SK-N-SH (cell line): ENCODE measurements at regions not wholly inside any gene's neighbourhood (a gene's known extent, or its start where the extent isn't known, plus 50 kb on each side); places are given as distances from the start of the nearest gene placed in this dataset.

Experiments
- CTCF ChIA-PET: fragments of 300-600, 350-600 bp; formaldehyde crosslinking; extraction: SDS; loops from one replicate; lab custom pipeline; 2021; lab: Yijun Ruan, JAX
- POLR2A ChIA-PET: fragments of 350-600 bp; sonication (Branson Sonifier 250); formaldehyde crosslinking; extraction: SDS; loops from one replicate; lab custom pipeline; 2020; ENCODE audit warnings: antibody characterized with exemption, inconsistent platforms; lab: Yijun Ruan, JAX
- DNase-seq: peaks from one replicate; pipeline ENCODE4 v3.0.0; 2012
- H2AFZ ChIP-seq: fragments of 200-600 bp; sonication (generic); 2 replicates; pipeline ENCODE4 v1.8.1; 2016; ENCODE audit warnings: antibody characterized with exemption, mild to moderate bottlenecking, low read depth
- H3F3A ChIP-seq: fragments of 200-600 bp; sonication (generic); replicated peaks from 2 replicates; pipeline ENCODE3; 2016; ENCODE audit warnings: antibody characterized with exemption, mild to moderate bottlenecking; ENCODE audit not compliant: insufficient read depth
- H3K27ac ChIP-seq, 2 experiments: fragments of 200-500 bp in 1 of 2; fragments of 200-600 bp in 1 of 2; sonication (Bioruptor generic) in 1 of 2; sonication (generic), shearing (Covaris generic) in 1 of 2; 2 replicates each; pipeline versions ENCODE4 v1.5.1 to v1.6.1; 2014 to 2016; ENCODE audit warnings: low read depth in 2 of 2, inconsistent platforms in 1 of 2, low read length in 1 of 2, mild to moderate bottlenecking in 1 of 2, mixed read lengths in 1 of 2
- H3K27me3 ChIP-seq: fragments of 200-600 bp; sonication (generic), shearing (Covaris generic); 2 replicates; pipeline ENCODE4 v1.6.1; 2016; ENCODE audit warnings: mixed run types; ENCODE audit not compliant: insufficient read depth
- H3K36me3 ChIP-seq, 2 experiments: fragments of 200-500 bp in 1 of 2; fragments of 200-600 bp in 1 of 2; sonication (Bioruptor generic) in 1 of 2; sonication (generic) in 1 of 2; replicated peaks in 1 of 2; 2 replicates each; pipeline versions ENCODE3 to v1.5.1; 2014 to 2016; ENCODE audit warnings: low read length in 1 of 2, mild to moderate bottlenecking in 1 of 2; ENCODE audit not compliant: insufficient read depth in 2 of 2, control insufficient read depth in 1 of 2
- H3K4me1 ChIP-seq, 2 experiments: fragments of 200-500 bp in 1 of 2; fragments of 200-600 bp in 1 of 2; sonication (Bioruptor generic) in 1 of 2; sonication (generic), shearing (Covaris generic) in 1 of 2; 2 replicates each; pipeline versions ENCODE4 v1.5.1 to v1.6.1; 2014 to 2016; ENCODE audit warnings: low read depth in 1 of 2, low read length in 1 of 2, mixed run types in 1 of 2; ENCODE audit not compliant: insufficient read depth in 2 of 2, control insufficient read depth in 1 of 2
- H3K4me2 ChIP-seq: fragments of 200-600 bp; sonication (generic), shearing (Covaris generic); 2 replicates; pipeline ENCODE4 v1.6.1; 2017; ENCODE audit warnings: mixed run types
- H3K4me3 ChIP-seq, 2 experiments: fragments of 200-500 bp in 1 of 2; fragments of 200-600 bp in 1 of 2; sonication (Bioruptor generic) in 1 of 2; sonication (generic), shearing (Covaris generic) in 1 of 2; 2 replicates each; pipeline versions ENCODE4 v1.5.1 to v1.8.1; 2014 to 2016; ENCODE audit warnings: low read depth in 2 of 2, inconsistent platforms in 1 of 2, low read length in 1 of 2, mild to moderate bottlenecking in 1 of 2, mixed read lengths in 1 of 2, moderate library complexity in 1 of 2
- H3K79me2 ChIP-seq: fragments of 200-600 bp; sonication (generic); 2 replicates; pipeline ENCODE4 v1.8.1; 2017; ENCODE audit warnings: mild to moderate bottlenecking; ENCODE audit not compliant: insufficient read depth
- H3K9ac ChIP-seq: fragments of 200-600 bp; sonication (generic); 2 replicates; pipeline ENCODE4 v1.6.1; 2017; ENCODE audit warnings: mixed run types
- H3K9me2 ChIP-seq: fragments of 200-600 bp; sonication (generic); 2 replicates; pipeline ENCODE4 v1.6.1; 2017; ENCODE audit warnings: mixed run types
- H3K9me3 ChIP-seq: fragments of 200-600 bp; sonication (generic); 2 replicates; pipeline ENCODE4 v1.6.1; 2017; ENCODE audit warnings: mixed run types, mild to moderate bottlenecking, moderate library complexity
- H4K20me1 ChIP-seq: fragments of 200-600 bp; sonication (generic); 2 replicates; pipeline ENCODE4 v1.6.1; 2017; ENCODE audit warnings: mild to moderate bottlenecking, mixed run types; ENCODE audit not compliant: insufficient read depth
- EZH2phosphoT487 ChIP-seq: fragments of 200-600 bp; sonication (generic); IDR thresholded peaks from 2 replicates; pipeline ENCODE4 v1.6.1; 2017; ENCODE audit warnings: low read depth, mixed run types, mild to moderate bottlenecking, antibody characterized with exemption, moderate library complexity, borderline replicate concordance
- FOXJ3 ChIP-seq: sonication (generic); formaldehyde crosslinking; IDR thresholded peaks from 2 replicates; pipeline ENCODE4 v1.5.1; 2020; ENCODE audit warnings: mild to moderate bottlenecking, missing genetic modification reagents
- GATA2 ChIP-seq: sonication (generic); formaldehyde crosslinking; IDR thresholded peaks from 2 replicates; pipeline ENCODE4 v1.5.0; 2020; ENCODE audit warnings: mild to moderate bottlenecking, missing genetic modification reagents
- NFIC ChIP-seq: IDR thresholded peaks from 2 replicates; pipeline ENCODE4 v1.4.0; 2012; ENCODE audit warnings: borderline replicate concordance
- NRF1 ChIP-seq: IDR thresholded peaks from 2 replicates; pipeline ENCODE4 v1.6.1; 2012; ENCODE audit warnings: low read depth, mild to moderate bottlenecking, low read length
- POLR2AphosphoS5 ChIP-seq: IDR thresholded peaks from 2 replicates; pipeline ENCODE4 v1.6.1; 2012; ENCODE audit warnings: low read depth, low read length
- RFX5 ChIP-seq: IDR thresholded peaks from 2 replicates; pipeline ENCODE4 v1.6.1; 2012; ENCODE audit warnings: mild to moderate bottlenecking, improper control_type of control experiment, low read length
- TAF1 ChIP-seq: IDR thresholded peaks from 2 replicates; pipeline ENCODE4 v1.6.1; 2012; ENCODE audit warnings: low read depth, mild to moderate bottlenecking, low read length, moderate library complexity, borderline replicate concordance
- TCF12 ChIP-seq: IDR thresholded peaks from 2 replicates; pipeline ENCODE4 v1.4.0; 2012
- YY1 ChIP-seq: IDR thresholded peaks from 2 replicates; pipeline ENCODE4 v1.4.0; 2012; ENCODE audit warnings: low read depth, mild to moderate bottlenecking
- WGBS: methylation state at CpG from one replicate; pipeline ENCODE4 v1.1.6; 2017; ENCODE audit warnings: low lambda C conversion rate; 5-methylcytosine and 5-hydroxymethylcytosine counted together
- TF ChIP-seq, protein P1 (sequence below): IDR thresholded peaks from 2 replicates; pipeline ENCODE4; 2012
- TF ChIP-seq, protein P2 (sequence below): fragments of 150-350 bp; IDR thresholded peaks from 2 replicates; pipeline ENCODE4 v1.6.1; 2017; ENCODE audit warnings: antibody characterized with exemption, low read length, low read depth, borderline replicate concordance
- TF ChIP-seq, protein P3 (sequence below): IDR thresholded peaks from 2 replicates; pipeline ENCODE4 v1.4.0; 2012; ENCODE audit warnings: low read depth
- TF ChIP-seq, protein P4 (sequence below): fragments of 200-600 bp; sonication (generic); IDR thresholded peaks from 2 replicates; pipeline ENCODE4 v1.6.1; 2017; ENCODE audit warnings: antibody characterized with exemption, mild to moderate bottlenecking, moderate library complexity
- TF ChIP-seq, protein P5 (sequence below): IDR thresholded peaks from 2 replicates; pipeline ENCODE4 v1.4.0; 2012; ENCODE audit warnings: low read depth, borderline replicate concordance

DNA sequence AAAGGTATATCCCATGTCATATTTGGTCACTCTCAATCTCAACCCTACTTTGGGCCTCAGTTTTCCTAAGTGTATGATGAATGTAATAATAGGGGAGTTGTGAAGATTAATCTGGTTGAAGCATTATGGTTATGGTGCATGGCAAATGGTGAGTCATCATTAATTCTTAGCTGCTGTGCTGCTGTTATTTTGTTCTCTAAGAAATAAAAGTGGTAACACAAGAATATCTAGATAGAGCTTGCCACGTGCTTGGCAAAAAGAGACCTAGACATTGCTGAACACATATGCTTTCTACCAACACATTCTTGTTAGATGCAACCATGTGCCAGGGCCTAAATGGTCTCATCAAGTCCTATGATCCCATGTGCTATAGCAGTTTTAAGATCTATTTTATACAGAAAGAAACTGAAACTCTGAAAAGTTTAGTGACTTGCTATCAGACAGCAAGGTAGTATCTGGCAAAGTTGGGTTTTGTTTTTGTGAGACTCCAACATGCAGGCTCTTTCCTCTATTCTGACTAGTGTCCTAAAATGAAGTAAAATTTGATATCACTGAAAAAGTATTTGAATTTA is 699.9 kb upstream of the MEF2C start:
- H3K4me2 ChIP-seq: no peak overlapping the region
- no peak for DNase-seq
- TF ChIP-seq, protein P1, sequence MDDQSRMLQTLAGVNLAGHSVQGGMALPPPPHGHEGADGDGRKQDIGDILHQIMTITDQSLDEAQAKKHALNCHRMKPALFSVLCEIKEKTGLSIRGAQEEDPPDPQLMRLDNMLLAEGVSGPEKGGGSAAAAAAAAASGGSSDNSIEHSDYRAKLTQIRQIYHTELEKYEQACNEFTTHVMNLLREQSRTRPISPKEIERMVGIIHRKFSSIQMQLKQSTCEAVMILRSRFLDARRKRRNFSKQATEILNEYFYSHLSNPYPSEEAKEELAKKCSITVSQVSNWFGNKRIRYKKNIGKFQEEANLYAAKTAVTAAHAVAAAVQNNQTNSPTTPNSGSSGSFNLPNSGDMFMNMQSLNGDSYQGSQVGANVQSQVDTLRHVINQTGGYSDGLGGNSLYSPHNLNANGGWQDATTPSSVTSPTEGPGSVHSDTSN: no peak
- TF ChIP-seq, protein P2, sequence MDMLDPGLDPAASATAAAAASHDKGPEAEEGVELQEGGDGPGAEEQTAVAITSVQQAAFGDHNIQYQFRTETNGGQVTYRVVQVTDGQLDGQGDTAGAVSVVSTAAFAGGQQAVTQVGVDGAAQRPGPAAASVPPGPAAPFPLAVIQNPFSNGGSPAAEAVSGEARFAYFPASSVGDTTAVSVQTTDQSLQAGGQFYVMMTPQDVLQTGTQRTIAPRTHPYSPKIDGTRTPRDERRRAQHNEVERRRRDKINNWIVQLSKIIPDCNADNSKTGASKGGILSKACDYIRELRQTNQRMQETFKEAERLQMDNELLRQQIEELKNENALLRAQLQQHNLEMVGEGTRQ: no peak
- TF ChIP-seq, protein P3, sequence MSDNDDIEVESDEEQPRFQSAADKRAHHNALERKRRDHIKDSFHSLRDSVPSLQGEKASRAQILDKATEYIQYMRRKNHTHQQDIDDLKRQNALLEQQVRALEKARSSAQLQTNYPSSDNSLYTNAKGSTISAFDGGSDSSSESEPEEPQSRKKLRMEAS: no peak
- TF ChIP-seq POLR2AphosphoS5: no peak
- TF ChIP-seq TCF12: no peak
- WGBS: 43% methylated on average over 1 of the region's 1 CpG
- no peaks in the 10 kb centered on the region; a peak in 1 of 4 replicates for H3K4me1 ChIP-seq
- H3K4me3 ChIP-seq: no peak overlapping the region
- H3K9ac ChIP-seq: no peak overlapping the region
- H3K9me2 ChIP-seq: no peaks in the 10 kb centered on the region
- H3K27ac ChIP-seq: no peak overlapping the region
- H3F3A ChIP-seq: no peaks in the 10 kb centered on the region
- H4K20me1 ChIP-seq: no peaks in the 10 kb centered on the region
- ChIA-PET POLR2A (no interaction called here), CTCF (no interaction called here)
- no peaks in the 10 kb centered on the region for H3K36me3 ChIP-seq
- no peaks in the 10 kb centered on the region for H3K27me3 ChIP-seq
- H2AFZ ChIP-seq: no peak overlapping the region
- H3K79me2 ChIP-seq: no peaks in the 10 kb centered on the region
- H3K9me3 ChIP-seq: no peaks in the 10 kb centered on the region

DNA sequence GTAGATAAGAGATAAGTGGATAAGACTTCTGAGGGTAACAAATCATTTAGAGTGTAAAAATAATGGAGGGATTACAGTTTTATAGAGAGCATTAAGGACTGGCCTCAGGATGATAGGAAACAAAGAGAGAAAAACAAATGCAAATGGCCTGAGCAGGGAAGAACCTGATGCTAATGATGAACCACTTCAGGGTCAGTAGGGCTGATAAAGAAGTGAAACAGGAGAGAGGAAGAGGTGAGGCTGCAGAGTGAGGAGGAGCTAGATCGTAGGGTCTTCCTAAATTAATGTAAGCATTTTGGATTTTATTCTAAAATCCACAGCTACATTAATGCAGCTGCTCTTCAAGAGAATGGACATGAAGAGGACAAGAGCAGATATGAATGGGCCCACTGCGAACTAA is 698.0 kb upstream of the MEF2C start:
- 44% methylated on average over 2 of the region's 2 CpGs for WGBS
- no peaks in the 10 kb centered on the region for H3F3A ChIP-seq
- no peak overlapping the region for H2AFZ ChIP-seq
- POLR2A ChIA-PET: no interaction called here
- H4K20me1 ChIP-seq: no peaks in the 10 kb centered on the region
- no peak overlapping the region for H3K4me3 ChIP-seq
- no peak for DNase-seq
- no peaks in the 10 kb centered on the region for H3K27me3 ChIP-seq
- no peak overlapping the region for H3K9ac ChIP-seq
- no peak overlapping the region for H3K27ac ChIP-seq
- no peaks in the 10 kb centered on the region for H3K79me2 ChIP-seq
- no peaks in the 10 kb centered on the region for H3K9me3 ChIP-seq
- no peak overlapping the region for H3K4me2 ChIP-seq
- no peaks in the 10 kb centered on the region for H3K36me3 ChIP-seq
- CTCF ChIA-PET: no interaction called here
- TF ChIP-seq GATA2 (no peak), YY1 (no peak), RFX5 (no peak), TAF1 (no peak), NFIC (no peak), FOXJ3 (CRISPR knock-in tag) (no peak), EZH2phosphoT487 (no peak), NRF1 (no peak)
- TF ChIP-seq, protein P1: no peak
- TF ChIP-seq, protein P4, sequence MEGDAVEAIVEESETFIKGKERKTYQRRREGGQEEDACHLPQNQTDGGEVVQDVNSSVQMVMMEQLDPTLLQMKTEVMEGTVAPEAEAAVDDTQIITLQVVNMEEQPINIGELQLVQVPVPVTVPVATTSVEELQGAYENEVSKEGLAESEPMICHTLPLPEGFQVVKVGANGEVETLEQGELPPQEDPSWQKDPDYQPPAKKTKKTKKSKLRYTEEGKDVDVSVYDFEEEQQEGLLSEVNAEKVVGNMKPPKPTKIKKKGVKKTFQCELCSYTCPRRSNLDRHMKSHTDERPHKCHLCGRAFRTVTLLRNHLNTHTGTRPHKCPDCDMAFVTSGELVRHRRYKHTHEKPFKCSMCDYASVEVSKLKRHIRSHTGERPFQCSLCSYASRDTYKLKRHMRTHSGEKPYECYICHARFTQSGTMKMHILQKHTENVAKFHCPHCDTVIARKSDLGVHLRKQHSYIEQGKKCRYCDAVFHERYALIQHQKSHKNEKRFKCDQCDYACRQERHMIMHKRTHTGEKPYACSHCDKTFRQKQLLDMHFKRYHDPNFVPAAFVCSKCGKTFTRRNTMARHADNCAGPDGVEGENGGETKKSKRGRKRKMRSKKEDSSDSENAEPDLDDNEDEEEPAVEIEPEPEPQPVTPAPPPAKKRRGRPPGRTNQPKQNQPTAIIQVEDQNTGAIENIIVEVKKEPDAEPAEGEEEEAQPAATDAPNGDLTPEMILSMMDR: no peak
- TF ChIP-seq, protein P5, sequence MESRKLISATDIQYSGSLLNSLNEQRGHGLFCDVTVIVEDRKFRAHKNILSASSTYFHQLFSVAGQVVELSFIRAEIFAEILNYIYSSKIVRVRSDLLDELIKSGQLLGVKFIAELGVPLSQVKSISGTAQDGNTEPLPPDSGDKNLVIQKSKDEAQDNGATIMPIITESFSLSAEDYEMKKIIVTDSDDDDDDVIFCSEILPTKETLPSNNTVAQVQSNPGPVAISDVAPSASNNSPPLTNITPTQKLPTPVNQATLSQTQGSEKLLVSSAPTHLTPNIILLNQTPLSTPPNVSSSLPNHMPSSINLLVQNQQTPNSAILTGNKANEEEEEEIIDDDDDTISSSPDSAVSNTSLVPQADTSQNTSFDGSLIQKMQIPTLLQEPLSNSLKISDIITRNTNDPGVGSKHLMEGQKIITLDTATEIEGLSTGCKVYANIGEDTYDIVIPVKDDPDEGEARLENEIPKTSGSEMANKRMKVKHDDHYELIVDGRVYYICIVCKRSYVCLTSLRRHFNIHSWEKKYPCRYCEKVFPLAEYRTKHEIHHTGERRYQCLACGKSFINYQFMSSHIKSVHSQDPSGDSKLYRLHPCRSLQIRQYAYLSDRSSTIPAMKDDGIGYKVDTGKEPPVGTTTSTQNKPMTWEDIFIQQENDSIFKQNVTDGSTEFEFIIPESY: no peak
- H3K9me2 ChIP-seq: no peaks in the 10 kb centered on the region
- no peaks in the 10 kb centered on the region; a peak in 1 of 4 replicates for H3K4me1 ChIP-seq
